K562 (cell line): ENCODE measurements at regions not wholly inside any gene's neighbourhood (a gene's known extent, or its start where the extent isn't known, plus 50 kb on each side); places are given as distances from the start of the nearest gene placed in this dataset.

ENCODE experiments used
- ATAC-seq: fragments of 200-7000 bp; cut with Tn5 transposase; 3 replicates; pipeline ENCODE4 v1.9.1; 2020; ENCODE audit warnings: moderate library complexity
- BruUV-seq: library from RNA; stranded (reverse); fragments of 400-500 nt; replicated peaks from 2 replicates; lab custom pipeline; 2021; lab: Mats Ljungman, UMichigan
- CTCF ChIA-PET: fragments of 300-600 bp; formaldehyde crosslinking; extraction: SDS; loops from one replicate; lab custom pipeline; 2021; ENCODE audit warnings: low intra/inter-chr PET ratio; lab: Yijun Ruan, JAX
- POLR2A ChIA-PET: fragments of 300-600, 350-650 bp; sonication (Branson Sonifier 250); formaldehyde crosslinking; extraction: SDS; loops from one replicate; lab custom pipeline; 2021; ENCODE audit warnings: antibody characterized with exemption, inconsistent platforms; lab: Yijun Ruan, JAX
- DNase-seq, 4 experiments: peaks; one replicate each; pipeline versions ENCODE4 v3.0.0 to v3.0.0-alpha.2; 2011 to 2018; ENCODE audit warnings: low spot score in 3 of 4, mixed read lengths in 3 of 4; ENCODE audit errors: extremely low read depth in 1 of 4
- FAIRE-seq: peaks from 2 replicates; lab custom pipeline; 2011; peaks lifted over from hg19 to GRCh38; lab: Jason Lieb, UNC
- H2AFZ ChIP-seq: 2 replicates; pipeline ENCODE4 v1.6.0; 2011; ENCODE audit warnings: low read depth, low read length, control low read depth, inconsistent platforms
- H3K27ac ChIP-seq: fragments of 200-600 bp; 3 replicates; pipeline ENCODE4 v1.8.0; 2011; ENCODE audit warnings: low read depth, mild to moderate bottlenecking, control low read depth, inconsistent platforms, low read length, moderate library complexity, mixed read lengths; ENCODE audit errors: extremely low read depth
- H3K27me3 ChIP-seq, 2 experiments: fragments of 300-600 bp in 1 of 2; 2 replicates in 1 of 2; 3 replicates in 1 of 2; pipeline versions ENCODE4 v1.6.0 to v1.8.0; 2011; ENCODE audit warnings: inconsistent platforms in 2 of 2, low read length in 2 of 2, mild to moderate bottlenecking in 1 of 2, mixed read lengths in 1 of 2, moderate library complexity in 1 of 2; ENCODE audit not compliant: control insufficient read depth in 2 of 2, insufficient read depth in 2 of 2
- H3K36me3 ChIP-seq: fragments of 300-600 bp; 3 replicates; pipeline ENCODE4 v1.8.0; 2011; ENCODE audit warnings: mild to moderate bottlenecking, low read length, inconsistent platforms; ENCODE audit not compliant: control insufficient read depth, insufficient read depth
- H3K4me1 ChIP-seq, 2 experiments: fragments of 200-600 bp in 1 of 2; replicated peaks in 1 of 2; 2 replicates in 1 of 2; 3 replicates in 1 of 2; pipeline versions ENCODE4 v1.5.1 to v1.8.0; 2011; ENCODE audit warnings: inconsistent platforms in 2 of 2, low read length in 2 of 2, mild to moderate bottlenecking in 1 of 2, mixed read lengths in 1 of 2, moderate library complexity in 1 of 2; ENCODE audit not compliant: control insufficient read depth in 2 of 2, insufficient read depth in 2 of 2
- H3K4me2 ChIP-seq: 2 replicates; pipeline ENCODE4 v1.6.1; 2011; ENCODE audit warnings: low read length, control low read depth, inconsistent platforms, mixed read lengths; ENCODE audit not compliant: insufficient read depth
- H3K4me3 ChIP-seq: fragments of 200-600 bp; sonication (generic), shearing (Covaris generic); 2 replicates; pipeline ENCODE4 v1.5.1; 2016; ENCODE audit warnings: control low read depth, inconsistent platforms
- H3K79me2 ChIP-seq: fragments of 200-600 bp; 3 replicates; pipeline ENCODE4 v1.8.0; 2011; ENCODE audit warnings: low read length, inconsistent platforms; ENCODE audit not compliant: control insufficient read depth, insufficient read depth
- H3K9ac ChIP-seq, 2 experiments: 2 replicates each; pipeline versions ENCODE4 v1.6.0 to v1.6.1; 2011; ENCODE audit warnings: low read depth in 2 of 2, low read length in 2 of 2, control low read depth in 1 of 2, inconsistent platforms in 1 of 2, mild to moderate bottlenecking in 1 of 2, mixed read lengths in 1 of 2; ENCODE audit not compliant: insufficient read depth in 1 of 2
- H3K9me1 ChIP-seq: one replicate; pipeline ENCODE4 v1.6.0; 2011; ENCODE audit warnings: inconsistent platforms, mild to moderate bottlenecking, low read length, moderate library complexity; ENCODE audit not compliant: control insufficient read depth, insufficient read depth
- H3K9me3 ChIP-seq: replicated peaks from 2 replicates; pipeline ENCODE4 v1.5.1; 2011; ENCODE audit warnings: low read depth, low read length, inconsistent platforms; ENCODE audit not compliant: control insufficient read depth, insufficient read depth
- H4K20me1 ChIP-seq: replicated peaks from 2 replicates; pipeline ENCODE4 v1.6.1; 2011; ENCODE audit warnings: low read length, inconsistent platforms, mixed read lengths; ENCODE audit not compliant: control insufficient read depth, insufficient read depth
- ARID1B ChIP-seq: fragments of 450-650 bp; IDR thresholded peaks from 2 replicates; pipeline ENCODE4 v1.6.1; 2016; ENCODE audit warnings: antibody characterized with exemption, mild to moderate bottlenecking, inconsistent platforms
- ARID3B ChIP-seq: fragments of 250-450 bp; sonication (Bioruptor Pico); IDR thresholded peaks from 2 replicates; pipeline ENCODE4 v1.4.0; 2020; ENCODE audit warnings: borderline replicate concordance
- BHLHE40 ChIP-seq: IDR thresholded peaks from 2 replicates; pipeline ENCODE4 v1.6.1; 2011; ENCODE audit warnings: low read length, improper control_type of control experiment
- CEBPB ChIP-seq: fragments of 450-650 bp; IDR thresholded peaks from 2 replicates; pipeline ENCODE4 v1.6.1; 2016; ENCODE audit warnings: missing genetic modification characterization, missing compliant biosample characterization
- EWSR1 ChIP-seq: fragments of 450-650 bp; IDR thresholded peaks from 2 replicates; pipeline ENCODE4 v1.6.1; 2018; ENCODE audit warnings: borderline replicate concordance, mild to moderate bottlenecking, low read depth, moderate library complexity; ENCODE audit not compliant: partially characterized antibody
- GTF2F1 ChIP-seq: IDR thresholded peaks from 2 replicates; pipeline ENCODE4 v1.6.1; 2011; ENCODE audit warnings: low read depth, low read length, improper control_type of control experiment
- MEIS2 ChIP-seq: fragments of 450-650 bp; IDR thresholded peaks from 2 replicates; pipeline ENCODE4 v1.6.1; 2014; ENCODE audit warnings: mild to moderate bottlenecking; ENCODE audit not compliant: partially characterized antibody
- PBX2 ChIP-seq, 2 experiments: IDR thresholded peaks in 1 of 2; conservative IDR thresholded peaks in 1 of 2; 2 replicates each; pipeline ENCODE4 v1.6.1; 2016; ENCODE audit warnings: low read depth in 2 of 2, mild to moderate bottlenecking in 1 of 2, missing compliant biosample characterization in 1 of 2, missing genetic modification characterization in 1 of 2, moderate library complexity in 1 of 2
- RBBP5 ChIP-seq: fragments of 200-600 bp; sonication (generic); IDR thresholded peaks from 2 replicates; pipeline ENCODE4 v1.6.1; 2012; ENCODE audit warnings: borderline replicate concordance, mild to moderate bottlenecking, low read length, control low read depth, inconsistent platforms; ENCODE audit not compliant: insufficient read depth, poor library complexity, severe bottlenecking
- ZKSCAN3 ChIP-seq: fragments of 250-450 bp; sonication (Bioruptor Pico); IDR thresholded peaks from 2 replicates; pipeline ENCODE4 v1.4.0; 2020
- ZNF140 ChIP-seq: fragments of 250-450 bp; sonication (Bioruptor Pico); IDR thresholded peaks from 2 replicates; pipeline ENCODE4 v1.8.0; 2021; ENCODE audit warnings: moderate library complexity, mild to moderate bottlenecking, inconsistent platforms
- ZNF212 ChIP-seq: fragments of 450-650 bp; formaldehyde crosslinking; IDR thresholded peaks from 2 replicates; pipeline ENCODE4 v1.4.0; 2020; ENCODE audit warnings: mild to moderate bottlenecking
- ZNF24 ChIP-seq: fragments of 450-650 bp; IDR thresholded peaks from 2 replicates; pipeline ENCODE4 v1.6.1; 2016
- ZNF57 ChIP-seq: fragments of 450-650 bp; formaldehyde crosslinking; IDR thresholded peaks from 2 replicates; pipeline ENCODE4 v1.4.0; 2020; ENCODE audit warnings: mild to moderate bottlenecking, moderate library complexity
- ZNF764 ChIP-seq: fragments of 250-450 bp; sonication (Bioruptor Pico); IDR thresholded peaks from 2 replicates; pipeline ENCODE4 v1.4.0; 2020; ENCODE audit warnings: low read depth, mild to moderate bottlenecking, moderate library complexity
- ZNF830 ChIP-seq: fragments of 250-450 bp; sonication (Bioruptor Pico); IDR thresholded peaks from 2 replicates; pipeline ENCODE4 v1.5.0; 2021; ENCODE audit warnings: mild to moderate bottlenecking
- WGBS: fragments of 100-300 bp; shearing (Covaris generic); methylation state at CpG from one replicate; pipeline ENCODE4 v1.1.6; 2016; ENCODE audit warnings: low coverage, mixed read lengths; ENCODE audit not compliant: insufficient coverage; ENCODE audit errors: missing lambda C conversion rate; 5-methylcytosine and 5-hydroxymethylcytosine counted together
- in situ Hi-C: fragments of 300-500 bp; cut with MboI; formaldehyde crosslinking; loops from 4 replicates; pipeline ENCODE4 v1.15.0; 2018; ENCODE audit warnings: inconsistent platforms, mixed read lengths
- intact Hi-C: fragments of 100-400 bp; cut with micrococcal nuclease; formaldehyde crosslinking; loops from 2 replicates; pipeline ENCODE4 v1.14.2; 2022
- TF ChIP-seq, protein P1 (sequence below): fragments of 250-450 bp; sonication (Bioruptor Pico); IDR thresholded peaks from 2 replicates; pipeline ENCODE4 v1.5.0; 2021; ENCODE audit warnings: mild to moderate bottlenecking, moderate library complexity

DNA sequence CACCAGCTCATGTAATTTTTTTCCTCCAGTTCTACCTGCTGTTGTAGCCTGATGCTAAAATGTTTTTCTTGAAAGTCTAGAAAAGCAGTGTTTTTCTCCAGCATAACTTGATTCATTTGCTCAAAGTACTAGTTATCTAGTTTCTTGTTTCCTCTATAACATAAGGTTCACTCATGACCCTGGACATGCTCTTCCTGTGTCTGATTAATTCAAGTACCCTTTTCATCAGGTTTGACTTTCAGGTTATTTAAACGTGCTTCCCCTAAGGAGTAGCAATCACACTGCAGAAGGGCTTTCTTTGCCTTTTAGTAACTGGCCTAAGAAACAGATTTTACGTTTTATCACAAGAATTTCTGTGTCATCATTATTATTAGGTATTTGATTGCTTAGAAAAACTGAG is 66.8 kb upstream of the EGFL6 start:
- H3K27ac ChIP-seq, result no peak overlapping the region
- H3K4me2 ChIP-seq, result no peak overlapping the region
- no peaks in the 10 kb centered on the region for H3K9me3 ChIP-seq
- ChIA-PET CTCF (no interaction called here), POLR2A (no interaction called here)
- H3K4me1 ChIP-seq, result no peaks in the 10 kb centered on the region
- intact Hi-C loops, result no loop called here
- ATAC-seq (no peak), FAIRE-seq (no peak), DNase-seq (no peak)
- H3K4me3 ChIP-seq, result no peak overlapping the region
- in situ Hi-C loops, result no loop called here
- H3K9me1 ChIP-seq, result peaks cover 2% of the 10 kb centered on the region
- WGBS, result 4% methylated on average over 2 of the region's 2 CpGs
- no peaks in the 10 kb centered on the region for H3K36me3 ChIP-seq
- BruUV-seq, result no TSS peak
- H2AFZ ChIP-seq, result no peak overlapping the region
- no peaks in the 10 kb centered on the region for H4K20me1 ChIP-seq
- no peak overlapping the region for H3K9ac ChIP-seq
- H3K79me2 ChIP-seq, result no peaks in the 10 kb centered on the region
- H3K27me3 ChIP-seq, result peaks cover 0 to 3% of the 10 kb centered on the region in 2 experiments; a peak in 1 of 5 replicates
- no peak for TF ChIP-seq PBX2 (CRISPR knock-in tag; IDR thresholded peaks at IDR 0.05; ENCODE audit: low read depth)
- no peak for TF ChIP-seq PBX2 (tag; conservative IDR thresholded peaks at IDR 0.05; ENCODE audit: low read depth)
- TF ChIP-seq ZNF57, result no peak
- no peak for TF ChIP-seq RBBP5
- no peak for TF ChIP-seq ARID3B
- no peak for TF ChIP-seq GTF2F1
- TF ChIP-seq ZNF212 (CRISPR knock-in tag), result no peak
- TF ChIP-seq CEBPB (tag), result no peak
- TF ChIP-seq ZNF764 (CRISPR knock-in tag), result no peak
- TF ChIP-seq ZNF24, result no peak
- no peak for TF ChIP-seq ZKSCAN3 (CRISPR knock-in tag)
- TF ChIP-seq ZNF830 (CRISPR knock-in tag), result no peak
- TF ChIP-seq BHLHE40, result no peak
- no peak for TF ChIP-seq ZNF140 (CRISPR knock-in tag)
- no peak for TF ChIP-seq MEIS2
- TF ChIP-seq ARID1B, result no peak
- TF ChIP-seq, protein P1, sequence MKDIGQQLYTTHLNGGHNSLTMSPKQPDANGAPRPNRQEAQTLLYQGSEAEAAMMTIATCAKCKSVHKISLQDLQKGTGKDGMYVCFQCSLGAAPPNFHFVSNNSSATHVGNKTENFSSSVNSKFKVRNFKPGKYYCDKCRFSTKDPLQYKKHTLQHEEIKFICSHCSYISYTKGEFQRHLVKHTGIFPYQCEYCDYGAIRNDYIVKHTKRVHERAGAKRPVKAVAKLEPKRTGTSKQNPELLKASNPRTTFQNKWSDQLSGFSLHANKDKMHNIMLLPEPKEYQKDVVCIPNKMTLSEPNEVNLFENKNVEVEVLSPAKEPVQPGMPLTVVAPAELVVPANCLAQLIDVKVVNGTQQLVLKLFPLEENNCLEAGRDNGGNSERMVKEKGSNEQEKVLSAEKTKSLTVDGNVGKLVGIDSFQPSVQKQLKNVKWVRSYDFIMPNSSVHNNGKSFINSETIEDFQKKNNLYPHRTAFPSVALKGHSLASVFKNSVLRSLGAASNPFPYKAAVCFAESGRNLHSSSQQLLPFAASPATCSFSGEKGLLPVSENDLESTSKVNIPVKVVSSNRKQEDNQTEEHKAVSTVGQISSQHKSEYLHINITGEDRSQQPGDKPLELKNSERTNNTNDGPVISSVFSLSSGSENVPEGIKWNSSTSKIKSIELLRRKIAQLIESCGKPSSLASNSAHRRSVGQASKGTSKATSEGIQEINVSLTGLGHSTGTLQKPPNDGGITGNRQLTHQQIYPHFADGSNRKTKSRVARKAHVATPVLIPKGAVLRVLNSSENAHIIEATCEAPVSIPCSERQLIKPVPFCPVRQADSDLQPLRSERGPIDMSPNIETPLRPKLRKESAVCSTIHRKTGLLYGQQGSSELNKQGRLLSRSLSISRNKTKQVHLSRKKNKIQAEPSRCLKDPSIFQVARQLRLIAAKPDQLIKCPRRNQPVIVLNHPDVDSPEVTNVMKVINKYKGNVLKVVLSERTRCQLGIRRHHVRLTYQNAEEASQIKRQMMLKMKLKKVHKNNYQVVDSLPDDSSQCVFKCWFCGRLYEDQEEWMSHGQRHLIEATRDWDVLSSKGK (CRISPR knock-in tag), result no peak
- no peak for TF ChIP-seq EWSR1
